Activated B cell treated with CpG ODN at 0.5 μM for 24 hours (primary cell): ENCODE measurements at regions not wholly inside any gene's neighbourhood (a gene's known extent, or its start where the extent isn't known, plus 50 kb on each side); places are given as distances from the start of the nearest gene placed in this dataset.

ENCODE experiments used
- ATAC-seq: fragments of 200-7000 bp; cut with Tn5 transposase; one replicate; pipeline ENCODE4 v1.10.0; 2021; ENCODE audit warnings: low read depth, mild to moderate bottlenecking, moderate library complexity
- CTCF ChIA-PET: fragments of 350-600 bp; sonication (Branson Sonifier 250); formaldehyde crosslinking; loops from one replicate; lab custom pipeline; 2021; ENCODE audit warnings: antibody characterized with exemption; lab: Charles Lee
- POLR2A ChIA-PET: fragments of 350-600 bp; sonication (Branson Sonifier 250); formaldehyde crosslinking; loops from one replicate; lab custom pipeline; 2021; ENCODE audit warnings: antibody characterized with exemption; lab: Charles Lee
- DNase-seq: peaks from one replicate; pipeline ENCODE4 v3.0.0; 2022
- H3K27ac Mint-ChIP-seq: one replicate; pipeline ENCODE4 v1.8.0; 2020; ENCODE audit warnings: mixed read lengths
- H3K27me3 Mint-ChIP-seq: one replicate; pipeline ENCODE4 v1.8.0; 2021; ENCODE audit warnings: mixed read lengths
- H3K36me3 Mint-ChIP-seq: one replicate; pipeline ENCODE4 v1.8.0; 2021; ENCODE audit warnings: low read depth, mixed read lengths
- H3K4me1 Mint-ChIP-seq: one replicate; pipeline ENCODE4 v1.8.0; 2021; ENCODE audit warnings: mixed read lengths
- H3K4me3 Mint-ChIP-seq: one replicate; pipeline ENCODE4 v1.8.0; 2020; ENCODE audit warnings: mild to moderate bottlenecking, mixed read lengths
- H3K9me3 Mint-ChIP-seq: one replicate; pipeline ENCODE4 v1.8.0; 2020; ENCODE audit warnings: mixed read lengths
- CTCF ChIP-seq: fragments of 200-600 bp; IDR thresholded peaks from one replicate; pipeline ENCODE4 v1.8.0; 2022; ENCODE audit warnings: antibody characterized with exemption, mild to moderate bottlenecking
- intact Hi-C: fragments of 100-400 bp; cut with micrococcal nuclease; formaldehyde crosslinking; loops from one replicate; pipeline ENCODE4 v1.15.1; 2024

- no peaks in the 10 kb centered on the region for H3K36me3 Mint-ChIP-seq
- H3K4me1 Mint-ChIP-seq: peaks cover 63% of the 10 kb centered on the region
- POLR2A ChIA-PET: no interaction called here
- DNase-seq (no peak), ATAC-seq (no peak)
- H3K27ac Mint-ChIP-seq: no peak overlapping the region
- H3K9me3 Mint-ChIP-seq: no peaks in the 10 kb centered on the region
- CTCF ChIA-PET: no interaction called here
- no peak for TF ChIP-seq CTCF
- no peak overlapping the region for H3K4me3 Mint-ChIP-seq
- no peaks in the 10 kb centered on the region for H3K27me3 Mint-ChIP-seq
- intact Hi-C loops: no loop called here
Measured at GRCh38 chr10:7488418-7488829, 77.6 kb upstream of the SFMBT2 start.

GRCh38 chr10:7487528-7487927 lies 76.7 kb upstream of the SFMBT2 start:
- peaks cover 62% of the 10 kb centered on the region for H3K4me1 Mint-ChIP-seq
- H3K9me3 Mint-ChIP-seq: no peaks in the 10 kb centered on the region
- H3K27me3 Mint-ChIP-seq: no peaks in the 10 kb centered on the region
- H3K4me3 Mint-ChIP-seq: no peak overlapping the region
- intact Hi-C loops: no loop called here
- H3K36me3 Mint-ChIP-seq: no peaks in the 10 kb centered on the region
- no peak for DNase-seq
- no peak for ATAC-seq
- CTCF ChIA-PET: no interaction called here
- no peak overlapping the region for H3K27ac Mint-ChIP-seq
- no peak for TF ChIP-seq CTCF
- POLR2A ChIA-PET: no interaction called here

- H3K27me3 Mint-ChIP-seq: no peaks in the 10 kb centered on the region
- intact Hi-C loops: no loop called here
- ATAC-seq: no peak
- no peak for DNase-seq
- no peak overlapping the region for H3K4me3 Mint-ChIP-seq
- H3K36me3 Mint-ChIP-seq: no peaks in the 10 kb centered on the region
- H3K9me3 Mint-ChIP-seq: no peaks in the 10 kb centered on the region
- ChIA-PET CTCF (no interaction called here), POLR2A (no interaction called here)
- no peak overlapping the region for H3K27ac Mint-ChIP-seq
- H3K4me1 Mint-ChIP-seq: peaks cover 62% of the 10 kb centered on the region
- TF ChIP-seq CTCF: no peak
Measured at GRCh38 chr10:7486528-7486927, 75.7 kb upstream of the SFMBT2 start.

GRCh38 chr10:7485799-7486198 lies 75.0 kb upstream of the SFMBT2 start:
- ChIA-PET POLR2A (interaction anchor here (1.0 kb wide), 1 partner anchor 39 kb away, joined by 3 read pairs; no protein-coding TSS in a partner anchor), CTCF (no interaction called here)
- no peaks in the 10 kb centered on the region for H3K27me3 Mint-ChIP-seq
- no peak overlapping the region for H3K27ac Mint-ChIP-seq
- no peak overlapping the region for H3K4me3 Mint-ChIP-seq
- H3K4me1 Mint-ChIP-seq: peaks cover 62% of the 10 kb centered on the region
- no peak for DNase-seq
- no peaks in the 10 kb centered on the region for H3K9me3 Mint-ChIP-seq
- TF ChIP-seq CTCF: no peak
- intact Hi-C loops: loop anchor here (1.0 to 2.0 kb wide), 2 partner anchors 13 to 37 kb away; no protein-coding TSS in a partner anchor
- H3K36me3 Mint-ChIP-seq: no peaks in the 10 kb centered on the region
- ATAC-seq: no peak

- ChIA-PET CTCF (no interaction called here), POLR2A (interaction anchor here (0.9 to 1.4 kb wide), 6 partner anchors 12 to 75 kb away, joined by 3 to 8 read pairs (median 4); partner anchors contain the start of gene SFMBT2)
- no peak for TF ChIP-seq CTCF
- no peak for DNase-seq
- Mint-ChIP-seq H3K27ac (peak overlapping the region; percentile 53), H3K36me3 (no peaks in the 10 kb centered on the region), H3K27me3 (no peaks in the 10 kb centered on the region), H3K4me1 (peaks cover 62% of the 10 kb centered on the region), H3K9me3 (no peaks in the 10 kb centered on the region), H3K4me3 (peak overlapping the region; percentile 76)
- intact Hi-C loops: loop anchor here (1.0 to 2.0 kb wide), 2 partner anchors 13 to 38 kb away; no protein-coding TSS in a partner anchor
- no peak for ATAC-seq
Measured at GRCh38 chr10:7485244-7485556, 74.4 kb upstream of the SFMBT2 start.
